Cardiac muscle cell (in vitro differentiated cells and primary cell): ENCODE measurements at regions not wholly inside any gene's neighbourhood (a gene's known extent, or its start where the extent isn't known, plus 50 kb on each side); places are given as distances from the start of the nearest gene placed in this dataset.

Experiments
- DNase-seq, 2 donors: peaks; one replicate each; pipeline versions ENCODE4 v3.0.0 to v3.0.0-alpha.2; 2010 to 2017; ENCODE audit warnings: low read depth in 1 of 2, low spot score in 1 of 2
- H3K27ac ChIP-seq: fragments of 200-600 bp; sonication (generic); 2 replicates; pipeline ENCODE4 v1.5.1; 2016
- H3K27me3 ChIP-seq: fragments of 200-600 bp; sonication (generic); 2 replicates; pipeline ENCODE4 v1.6.0; 2016; ENCODE audit warnings: control low read depth
- H3K36me3 ChIP-seq: fragments of 200-600 bp; sonication (generic); 2 replicates; pipeline ENCODE4 v1.5.1; 2016; ENCODE audit warnings: control low read depth
- H3K4me1 ChIP-seq: fragments of 200-600 bp; sonication (generic); 2 replicates; pipeline ENCODE4 v1.8.1; 2017; ENCODE audit warnings: low read depth, mild to moderate bottlenecking, mixed run types
- H3K4me3 ChIP-seq: fragments of 200-600 bp; sonication (generic); 2 replicates; pipeline ENCODE4 v1.5.1; 2016; ENCODE audit warnings: mild to moderate bottlenecking
- H3K9me3 ChIP-seq: fragments of 200-600 bp; sonication (generic); 2 replicates; pipeline ENCODE4 v1.5.1; 2017; ENCODE audit warnings: low read depth, mild to moderate bottlenecking, control low read depth
- CTCF ChIP-seq: IDR thresholded peaks from 2 replicates; pipeline ENCODE4 v1.5.1; 2012; ENCODE audit warnings: low read depth, mild to moderate bottlenecking, low read length

- Histone ChIP-seq H3K9me3 (no peaks in the 10 kb centered on the region), H3K4me3 (no peak overlapping the region), H3K27ac (no peak overlapping the region), H3K4me1 (no peaks in the 10 kb centered on the region), H3K27me3 (no peaks in the 10 kb centered on the region), H3K36me3 (no peaks in the 10 kb centered on the region)
- TF ChIP-seq CTCF, result no peak
- DNase-seq, result no peak
Observed at GRCh38 chr1:59018860-59019259, 235.0 kb upstream of the JUN start.

- TF ChIP-seq CTCF, result no peak
- H3K36me3 ChIP-seq, result no peaks in the 10 kb centered on the region
- H3K4me3 ChIP-seq, result no peak overlapping the region
- no peaks in the 10 kb centered on the region for H3K4me1 ChIP-seq
- no peaks in the 10 kb centered on the region for H3K27me3 ChIP-seq
- no peak overlapping the region for H3K27ac ChIP-seq
- DNase-seq, result peak in 1 of 2 donors; percentile 78
- H3K9me3 ChIP-seq, result no peaks in the 10 kb centered on the region
Observed at GRCh38 chr1:59020151-59020997, 236.5 kb upstream of the JUN start.

GRCh38 chr1:59022199-59022598, 238.4 kb upstream of the JUN start:
- H3K36me3 ChIP-seq, result no peaks in the 10 kb centered on the region
- H3K4me1 ChIP-seq, result peaks cover 6% of the 10 kb centered on the region
- no peak overlapping the region for H3K4me3 ChIP-seq
- no peak for DNase-seq
- H3K27me3 ChIP-seq, result no peaks in the 10 kb centered on the region
- H3K9me3 ChIP-seq, result no peaks in the 10 kb centered on the region
- H3K27ac ChIP-seq, result no peak overlapping the region
- no peak for TF ChIP-seq CTCF

- H3K4me3 ChIP-seq, result no peak overlapping the region
- no peak for TF ChIP-seq CTCF
- no peak overlapping the region for H3K27ac ChIP-seq
- DNase-seq, result no peak
- H3K27me3 ChIP-seq, result no peaks in the 10 kb centered on the region
- H3K36me3 ChIP-seq, result no peaks in the 10 kb centered on the region
- peaks cover 6% of the 10 kb centered on the region for H3K4me1 ChIP-seq
- no peaks in the 10 kb centered on the region for H3K9me3 ChIP-seq
Observed at GRCh38 chr1:59022799-59023198, 239.0 kb upstream of the JUN start.

GRCh38 chr1:59025201-59025600, 241.4 kb upstream of the JUN start:
- no peak for DNase-seq
- TF ChIP-seq CTCF, result no peak
- Histone ChIP-seq H3K27me3 (no peaks in the 10 kb centered on the region), H3K4me3 (no peak overlapping the region), H3K4me1 (peaks cover 6% of the 10 kb centered on the region), H3K36me3 (no peaks in the 10 kb centered on the region), H3K27ac (no peak overlapping the region), H3K9me3 (no peaks in the 10 kb centered on the region)
